ENCODE measurements at regions not wholly inside any gene's neighbourhood (a gene's known extent, or its start where the extent isn't known, plus 50 kb on each side); places are given as distances from the start of the nearest gene placed in this dataset.

- Histone ChIP-seq H4K20me1 (ENCODE audit: control insufficient read depth, insufficient read depth, insufficient read length) (no peaks in the 10 kb centered on the region), H4K91ac (ENCODE audit: insufficient read length, low read depth, low read length) (no peak overlapping the region), H2BK12ac (ENCODE audit: insufficient read length, low read depth, low read length) (no peak overlapping the region), H3K56ac (ENCODE audit: insufficient read length, low read depth, low read length) (no peak overlapping the region), H2AK5ac (ENCODE audit: insufficient read length, low read length) (no peak overlapping the region), H4K8ac (replicated peaks; ENCODE audit: insufficient read length, low read depth, low read length) (no peak overlapping the region), H4K5ac (ENCODE audit: insufficient read length, low read depth, low read length) (no peak overlapping the region), H3K79me2 (ENCODE audit: insufficient read depth, low read length) (no peaks in the 10 kb centered on the region), H2BK15ac (ENCODE audit: low read depth, low read length) (no peak overlapping the region), H3K4me1 (ENCODE audit: insufficient read depth, low read length) (no peaks in the 10 kb centered on the region), H3K18ac (ENCODE audit: insufficient read length, low read depth, low read length) (no peak overlapping the region), H2BK120ac (ENCODE audit: low read depth, low read length, poor library complexity, severe bottlenecking) (no peak overlapping the region), H3K14ac (ENCODE audit: insufficient read depth, low read length) (no peak overlapping the region), H3K23me2 (ENCODE audit: insufficient read length, low read depth, low read length, poor library complexity, severe bottlenecking) (no peaks in the 10 kb centered on the region), H3K79me1 (ENCODE audit: insufficient read depth, low read depth, low read length, poor library complexity, severe bottlenecking) (no peaks in the 10 kb centered on the region), H3K23ac (ENCODE audit: insufficient read length, low read depth, low read length) (no peak overlapping the region), H3K27ac (ENCODE audit: insufficient read length, low read depth, low read length) (no peak overlapping the region), H2AFZ (ENCODE audit: low read length) (no peak overlapping the region), H3T11ph (ENCODE audit: low read length) (no peak overlapping the region), H3K4me2 (ENCODE audit: insufficient read depth, insufficient read length, low read length) (no peak overlapping the region), H3K4ac (ENCODE audit: low read depth, low read length) (no peak overlapping the region), H3K9me3 (ENCODE audit: control insufficient read depth, low read depth, low read length) (no peaks in the 10 kb centered on the region), H3K9ac (ENCODE audit: extremely low read depth, insufficient read length, low read length) (no peak overlapping the region), H3K27me3 (ENCODE audit: insufficient read depth, low read length) (no peaks in the 10 kb centered on the region), H2BK20ac (ENCODE audit: low read depth, low read length, poor library complexity, severe bottlenecking) (no peak overlapping the region), H2BK5ac (ENCODE audit: insufficient read length, low read length) (no peak overlapping the region)
- Mint-ChIP-seq H3K9me3 (no peaks in the 10 kb centered on the region), H3K27ac (no peak overlapping the region), H3K4me1 (peaks cover 10 to 13% of the 10 kb centered on the region in 2 experiments), H3K36me3 (ENCODE audit: insufficient read depth in 1 of 3, low read depth in 3 of 3) (no peaks in the 10 kb centered on the region), H3K27me3 (ENCODE audit: low read depth) (no peaks in the 10 kb centered on the region), H3K4me3 (no peak overlapping the region)
- no CpG with 5 or more reads among the region's 2 CpGs for WGBS (ENCODE audit: extremely low coverage, insufficient read length, low lambda C conversion rate)
- DNase-seq, result no peak
- TF ChIP-seq, protein P1, sequence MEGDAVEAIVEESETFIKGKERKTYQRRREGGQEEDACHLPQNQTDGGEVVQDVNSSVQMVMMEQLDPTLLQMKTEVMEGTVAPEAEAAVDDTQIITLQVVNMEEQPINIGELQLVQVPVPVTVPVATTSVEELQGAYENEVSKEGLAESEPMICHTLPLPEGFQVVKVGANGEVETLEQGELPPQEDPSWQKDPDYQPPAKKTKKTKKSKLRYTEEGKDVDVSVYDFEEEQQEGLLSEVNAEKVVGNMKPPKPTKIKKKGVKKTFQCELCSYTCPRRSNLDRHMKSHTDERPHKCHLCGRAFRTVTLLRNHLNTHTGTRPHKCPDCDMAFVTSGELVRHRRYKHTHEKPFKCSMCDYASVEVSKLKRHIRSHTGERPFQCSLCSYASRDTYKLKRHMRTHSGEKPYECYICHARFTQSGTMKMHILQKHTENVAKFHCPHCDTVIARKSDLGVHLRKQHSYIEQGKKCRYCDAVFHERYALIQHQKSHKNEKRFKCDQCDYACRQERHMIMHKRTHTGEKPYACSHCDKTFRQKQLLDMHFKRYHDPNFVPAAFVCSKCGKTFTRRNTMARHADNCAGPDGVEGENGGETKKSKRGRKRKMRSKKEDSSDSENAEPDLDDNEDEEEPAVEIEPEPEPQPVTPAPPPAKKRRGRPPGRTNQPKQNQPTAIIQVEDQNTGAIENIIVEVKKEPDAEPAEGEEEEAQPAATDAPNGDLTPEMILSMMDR (conservative IDR thresholded peaks at IDR 0.05), result no peak
These were observed 391.0 kb downstream of the LMO7 start for GRCh38 chr13:76027131-76027530.
